Activated naive CD8-positive, alpha-beta T cell treated with anti-CD3 and anti-CD28 coated beads for 36 hours (primary cell): ENCODE measurements at regions not wholly inside any gene's neighbourhood (a gene's known extent, or its start where the extent isn't known, plus 50 kb on each side); places are given as distances from the start of the nearest gene placed in this dataset.

Experiments used
- DNase-seq: peaks from one replicate; pipeline ENCODE4 v3.0.0; 2021
- H3K27ac Mint-ChIP-seq: one replicate; pipeline ENCODE4 v1.8.0; 2022; ENCODE audit warnings: mild to moderate bottlenecking, moderate library complexity, mixed read lengths
- H3K27me3 Mint-ChIP-seq: one replicate; pipeline ENCODE4 v1.8.0; 2022; ENCODE audit warnings: mild to moderate bottlenecking, mixed read lengths
- H3K36me3 Mint-ChIP-seq: one replicate; pipeline ENCODE4 v1.8.0; 2021; ENCODE audit warnings: mild to moderate bottlenecking, mixed read lengths
- H3K4me1 Mint-ChIP-seq: one replicate; pipeline ENCODE4 v1.8.0; 2021; ENCODE audit warnings: mixed read lengths
- H3K4me3 Mint-ChIP-seq: one replicate; pipeline ENCODE4 v1.8.0; 2022; ENCODE audit warnings: mild to moderate bottlenecking, moderate library complexity, mixed read lengths
- H3K9me3 Mint-ChIP-seq: one replicate; pipeline ENCODE4 v1.8.0; 2022; ENCODE audit warnings: mixed read lengths

- no peaks in the 10 kb centered on the region for H3K4me1 Mint-ChIP-seq
Observed at GRCh38 chr2:58664523-58665151, 423.5 kb upstream of the FANCL start.

GRCh38 chr2:58660046-58660445, 418.9 kb upstream of the FANCL start:
- no peak overlapping the region for H3K27ac Mint-ChIP-seq
- no peaks in the 10 kb centered on the region for H3K36me3 Mint-ChIP-seq
- no peak overlapping the region for H3K4me3 Mint-ChIP-seq
- DNase-seq, result no peak
- no peaks in the 10 kb centered on the region for H3K9me3 Mint-ChIP-seq
- no peaks in the 10 kb centered on the region for H3K4me1 Mint-ChIP-seq
- no peaks in the 10 kb centered on the region for H3K27me3 Mint-ChIP-seq

More at GRCh38 chr2:58664523-58665151, 423.5 kb upstream of the FANCL start:
- DNase-seq, result no peak
- no peaks in the 10 kb centered on the region for H3K27me3 Mint-ChIP-seq
- no peak overlapping the region for H3K27ac Mint-ChIP-seq
- H3K4me3 Mint-ChIP-seq, result no peak overlapping the region
- H3K9me3 Mint-ChIP-seq, result no peaks in the 10 kb centered on the region
- no peaks in the 10 kb centered on the region for H3K36me3 Mint-ChIP-seq

- Mint-ChIP-seq H3K9me3 (no peaks in the 10 kb centered on the region), H3K27me3 (no peaks in the 10 kb centered on the region), H3K27ac (no peak overlapping the region), H3K4me1 (no peaks in the 10 kb centered on the region), H3K4me3 (no peak overlapping the region), H3K36me3 (no peaks in the 10 kb centered on the region)
- no peak for DNase-seq
Observed at GRCh38 chr2:58655152-58655551, 414.0 kb upstream of the FANCL start.

- Mint-ChIP-seq H3K4me3 (no peak overlapping the region), H3K27me3 (no peaks in the 10 kb centered on the region), H3K4me1 (no peaks in the 10 kb centered on the region), H3K27ac (no peak overlapping the region), H3K36me3 (no peaks in the 10 kb centered on the region), H3K9me3 (no peaks in the 10 kb centered on the region)
- no peak for DNase-seq
Observed at GRCh38 chr2:58651930-58652329, 410.8 kb upstream of the FANCL start.

- Mint-ChIP-seq H3K27ac (no peak overlapping the region), H3K9me3 (no peaks in the 10 kb centered on the region)
Observed at GRCh38 chr2:58650781-58651180, 409.7 kb upstream of the FANCL start.

GRCh38 chr2:58649756-58650155, 408.6 kb upstream of the FANCL start:
- DNase-seq, result no peak
- Mint-ChIP-seq H3K4me3 (no peak overlapping the region), H3K36me3 (no peaks in the 10 kb centered on the region), H3K4me1 (no peaks in the 10 kb centered on the region), H3K27me3 (no peaks in the 10 kb centered on the region), H3K27ac (no peak overlapping the region), H3K9me3 (no peaks in the 10 kb centered on the region)

More at GRCh38 chr2:58650781-58651180, 409.7 kb upstream of the FANCL start:
- H3K4me3 Mint-ChIP-seq, result no peak overlapping the region
- H3K27me3 Mint-ChIP-seq, result no peaks in the 10 kb centered on the region
- H3K36me3 Mint-ChIP-seq, result no peaks in the 10 kb centered on the region
- no peak for DNase-seq
- H3K4me1 Mint-ChIP-seq, result no peaks in the 10 kb centered on the region

- DNase-seq, result no peak
- no peaks in the 10 kb centered on the region for H3K36me3 Mint-ChIP-seq
- H3K4me1 Mint-ChIP-seq, result no peaks in the 10 kb centered on the region
- H3K9me3 Mint-ChIP-seq, result no peaks in the 10 kb centered on the region
- H3K27me3 Mint-ChIP-seq, result no peaks in the 10 kb centered on the region
- H3K4me3 Mint-ChIP-seq, result no peak overlapping the region
- no peak overlapping the region for H3K27ac Mint-ChIP-seq
Observed at GRCh38 chr2:58645017-58645416, 403.9 kb upstream of the FANCL start.

GRCh38 chr2:58644451-58644850, 403.3 kb upstream of the FANCL start:
- H3K4me1 Mint-ChIP-seq, result no peaks in the 10 kb centered on the region
- H3K4me3 Mint-ChIP-seq, result no peak overlapping the region
- H3K9me3 Mint-ChIP-seq, result no peaks in the 10 kb centered on the region
- H3K36me3 Mint-ChIP-seq, result no peaks in the 10 kb centered on the region
- DNase-seq, result no peak
- H3K27ac Mint-ChIP-seq, result no peak overlapping the region
- no peaks in the 10 kb centered on the region for H3K27me3 Mint-ChIP-seq

GRCh38 chr2:58641001-58641400, 399.9 kb upstream of the FANCL start:
- no peak overlapping the region for H3K4me3 Mint-ChIP-seq
- H3K9me3 Mint-ChIP-seq, result no peaks in the 10 kb centered on the region
- H3K27me3 Mint-ChIP-seq, result no peaks in the 10 kb centered on the region
- no peak for DNase-seq
- no peak overlapping the region for H3K27ac Mint-ChIP-seq
- no peaks in the 10 kb centered on the region for H3K36me3 Mint-ChIP-seq
- H3K4me1 Mint-ChIP-seq, result no peaks in the 10 kb centered on the region

- Mint-ChIP-seq H3K4me1 (no peaks in the 10 kb centered on the region), H3K4me3 (no peak overlapping the region), H3K9me3 (no peaks in the 10 kb centered on the region), H3K36me3 (no peaks in the 10 kb centered on the region), H3K27ac (no peak overlapping the region), H3K27me3 (no peaks in the 10 kb centered on the region)
- no peak for DNase-seq
Observed at GRCh38 chr2:58640042-58640441, 398.9 kb upstream of the FANCL start.

- no peaks in the 10 kb centered on the region for H3K4me1 Mint-ChIP-seq
- no peaks in the 10 kb centered on the region for H3K36me3 Mint-ChIP-seq
- DNase-seq, result no peak
- no peak overlapping the region for H3K27ac Mint-ChIP-seq
- H3K4me3 Mint-ChIP-seq, result no peak overlapping the region
- no peaks in the 10 kb centered on the region for H3K27me3 Mint-ChIP-seq
- H3K9me3 Mint-ChIP-seq, result no peaks in the 10 kb centered on the region
Observed at GRCh38 chr2:58638256-58638805, 397.2 kb upstream of the FANCL start.

GRCh38 chr2:58636872-58637271, 395.7 kb upstream of the FANCL start:
- H3K4me3 Mint-ChIP-seq, result no peak overlapping the region
- no peaks in the 10 kb centered on the region for H3K27me3 Mint-ChIP-seq
- no peaks in the 10 kb centered on the region for H3K36me3 Mint-ChIP-seq
- no peak for DNase-seq
- H3K9me3 Mint-ChIP-seq, result no peaks in the 10 kb centered on the region
- no peak overlapping the region for H3K27ac Mint-ChIP-seq
- no peaks in the 10 kb centered on the region for H3K4me1 Mint-ChIP-seq

GRCh38 chr2:58635801-58636375, 394.8 kb upstream of the FANCL start:
- no peaks in the 10 kb centered on the region for H3K27me3 Mint-ChIP-seq
- H3K36me3 Mint-ChIP-seq, result no peaks in the 10 kb centered on the region
- no peak overlapping the region for H3K27ac Mint-ChIP-seq
- no peak for DNase-seq
- H3K4me3 Mint-ChIP-seq, result no peak overlapping the region
- no peaks in the 10 kb centered on the region for H3K9me3 Mint-ChIP-seq
- H3K4me1 Mint-ChIP-seq, result no peaks in the 10 kb centered on the region

GRCh38 chr2:58634653-58635370, 393.7 kb upstream of the FANCL start:
- Mint-ChIP-seq H3K4me1 (no peaks in the 10 kb centered on the region), H3K27me3 (no peaks in the 10 kb centered on the region), H3K4me3 (no peak overlapping the region), H3K9me3 (no peaks in the 10 kb centered on the region), H3K36me3 (no peaks in the 10 kb centered on the region), H3K27ac (no peak overlapping the region)
- no peak for DNase-seq

- H3K4me1 Mint-ChIP-seq, result no peaks in the 10 kb centered on the region
- DNase-seq, result no peak
- no peak overlapping the region for H3K4me3 Mint-ChIP-seq
- no peaks in the 10 kb centered on the region for H3K9me3 Mint-ChIP-seq
- no peaks in the 10 kb centered on the region for H3K36me3 Mint-ChIP-seq
- no peak overlapping the region for H3K27ac Mint-ChIP-seq
- no peaks in the 10 kb centered on the region for H3K27me3 Mint-ChIP-seq
Observed at GRCh38 chr2:58633613-58634365, 392.7 kb upstream of the FANCL start.
